H9 (cell line): ENCODE measurements at regions not wholly inside any gene's neighbourhood (a gene's known extent, or its start where the extent isn't known, plus 50 kb on each side); places are given as distances from the start of the nearest gene placed in this dataset.

Experiments
- DNase-seq: peaks from one replicate; pipeline ENCODE4 v3.0.0-alpha.2; 2017
- H2AFZ ChIP-seq: one replicate; pipeline ENCODE4 v1.6.1; 2013; ENCODE audit warnings: mild to moderate bottlenecking, low read length, control low read depth, moderate library complexity
- H2AK5ac ChIP-seq: 2 replicates; pipeline ENCODE4 v1.6.1; 2013; ENCODE audit warnings: low read length, control low read depth, mixed read lengths; ENCODE audit not compliant: insufficient read length
- H2BK120ac ChIP-seq: one replicate; pipeline ENCODE4 v1.6.1; 2013; ENCODE audit warnings: low read depth, mild to moderate bottlenecking, low read length, control low read depth, inconsistent platforms; ENCODE audit not compliant: poor library complexity, severe bottlenecking
- H2BK12ac ChIP-seq: 2 replicates; pipeline ENCODE4 v1.6.1; 2013; ENCODE audit warnings: low read length, control low read depth, mixed read lengths, low read depth; ENCODE audit not compliant: insufficient read length
- H2BK15ac ChIP-seq: 2 replicates; pipeline ENCODE4 v1.6.1; 2013; ENCODE audit warnings: low read depth, low read length, control low read depth
- H2BK20ac ChIP-seq: one replicate; pipeline ENCODE4 v1.6.1; 2013; ENCODE audit warnings: low read depth, mild to moderate bottlenecking, low read length, control low read depth, inconsistent platforms; ENCODE audit not compliant: poor library complexity, severe bottlenecking
- H2BK5ac ChIP-seq: 2 replicates; pipeline ENCODE4 v1.6.1; 2013; ENCODE audit warnings: low read length, control low read depth, mixed read lengths; ENCODE audit not compliant: insufficient read length
- H3K14ac ChIP-seq: 2 replicates; pipeline ENCODE4 v1.6.1; 2013; ENCODE audit warnings: low read length, control low read depth; ENCODE audit not compliant: insufficient read depth
- H3K18ac ChIP-seq: 2 replicates; pipeline ENCODE4 v1.6.1; 2013; ENCODE audit warnings: low read depth, mild to moderate bottlenecking, mixed read lengths, low read length, control low read depth; ENCODE audit not compliant: insufficient read length
- H3K23ac ChIP-seq: 2 replicates; pipeline ENCODE4 v1.6.1; 2013; ENCODE audit warnings: low read length, control low read depth, mixed read lengths, low read depth; ENCODE audit not compliant: insufficient read length
- H3K23me2 ChIP-seq: 2 replicates; pipeline ENCODE4 v1.6.1; 2013; ENCODE audit warnings: low read depth, mild to moderate bottlenecking, mixed read lengths, low read length, control low read depth; ENCODE audit not compliant: insufficient read length, poor library complexity, severe bottlenecking
- H3K27ac ChIP-seq: 2 replicates; pipeline ENCODE4 v1.5.1; 2013; ENCODE audit warnings: low read length, control low read depth, mixed read lengths, low read depth; ENCODE audit not compliant: insufficient read length
- H3K27me3 ChIP-seq: 2 replicates; pipeline ENCODE4 v1.6.1; 2013; ENCODE audit warnings: low read length, control low read depth, inconsistent platforms; ENCODE audit not compliant: insufficient read depth
- H3K4ac ChIP-seq: 2 replicates; pipeline ENCODE4 v1.6.1; 2013; ENCODE audit warnings: low read depth, mild to moderate bottlenecking, control low read depth, inconsistent platforms, low read length, moderate library complexity
- H3K4me1 ChIP-seq: 2 replicates; pipeline ENCODE4 v1.6.1; 2013; ENCODE audit warnings: low read length, control low read depth, inconsistent platforms; ENCODE audit not compliant: insufficient read depth
- H3K4me2 ChIP-seq: 2 replicates; pipeline ENCODE4 v1.6.1; 2013; ENCODE audit warnings: low read length, control low read depth, mixed read lengths; ENCODE audit not compliant: insufficient read length, insufficient read depth
- H3K56ac ChIP-seq: 2 replicates; pipeline ENCODE4 v1.6.1; 2013; ENCODE audit warnings: low read depth, mild to moderate bottlenecking, mixed read lengths, low read length, control low read depth; ENCODE audit not compliant: insufficient read length
- H3K79me1 ChIP-seq: 2 replicates; pipeline ENCODE4 v1.6.1; 2013; ENCODE audit warnings: low read depth, mild to moderate bottlenecking, moderate library complexity, low read length, control low read depth, inconsistent platforms; ENCODE audit not compliant: insufficient read depth, poor library complexity, severe bottlenecking
- H3K79me2 ChIP-seq: 2 replicates; pipeline ENCODE4 v1.6.1; 2013; ENCODE audit warnings: low read length, control low read depth, inconsistent platforms; ENCODE audit not compliant: insufficient read depth
- H3K9ac ChIP-seq: 2 replicates; pipeline ENCODE4 v1.6.1; 2013; ENCODE audit warnings: low read length, control low read depth, mixed read lengths; ENCODE audit not compliant: insufficient read length; ENCODE audit errors: extremely low read depth
- H3K9me3 ChIP-seq: one replicate; pipeline ENCODE4 v1.6.1; 2013; ENCODE audit warnings: low read depth, low read length, inconsistent platforms; ENCODE audit not compliant: control insufficient read depth
- H3T11ph ChIP-seq: one replicate; pipeline ENCODE4 v1.6.1; 2013; ENCODE audit warnings: mild to moderate bottlenecking, low read length, control low read depth, inconsistent platforms
- H4K20me1 ChIP-seq: one replicate; pipeline ENCODE4 v1.6.1; 2013; ENCODE audit not compliant: control insufficient read depth, insufficient read length, insufficient read depth
- H4K5ac ChIP-seq: 2 replicates; pipeline ENCODE4 v1.6.1; 2013; ENCODE audit warnings: low read depth, mild to moderate bottlenecking, mixed read lengths, low read length, control low read depth; ENCODE audit not compliant: insufficient read length
- H4K8ac ChIP-seq: replicated peaks from 2 replicates; pipeline ENCODE4 v1.6.1; 2013; ENCODE audit warnings: low read length, control low read depth, mixed read lengths, low read depth; ENCODE audit not compliant: insufficient read length
- H4K91ac ChIP-seq: 2 replicates; pipeline ENCODE4 v1.6.1; 2013; ENCODE audit warnings: low read depth, mild to moderate bottlenecking, moderate library complexity, mixed read lengths, low read length, control low read depth; ENCODE audit not compliant: insufficient read length
- H3K27ac Mint-ChIP-seq, 3 experiments: 2 replicates in 2 of 3; 3 replicates in 1 of 3; pipeline ENCODE4 v1.8.0; 2020 to 2021; ENCODE audit warnings: mixed read lengths in 3 of 3, mild to moderate bottlenecking in 1 of 3, moderate library complexity in 1 of 3
- H3K27me3 Mint-ChIP-seq: 2 replicates; pipeline ENCODE4 v1.8.0; 2021; ENCODE audit warnings: low read depth, mild to moderate bottlenecking, moderate library complexity, mixed read lengths
- H3K36me3 Mint-ChIP-seq, 3 experiments: 2 replicates in 2 of 3; 3 replicates in 1 of 3; pipeline ENCODE4 v1.8.0; 2020 to 2021; ENCODE audit warnings: low read depth in 3 of 3, mixed read lengths in 3 of 3; ENCODE audit not compliant: insufficient read depth in 1 of 3
- H3K4me1 Mint-ChIP-seq, 2 experiments: 2 replicates each; pipeline ENCODE4 v1.8.0; 2020; ENCODE audit warnings: mixed read lengths in 2 of 2
- H3K4me3 Mint-ChIP-seq, 2 experiments: 2 replicates in 1 of 2; 3 replicates in 1 of 2; pipeline ENCODE4 v1.8.0; 2020 to 2021; ENCODE audit warnings: mild to moderate bottlenecking in 2 of 2, mixed read lengths in 2 of 2, moderate library complexity in 1 of 2
- H3K9me3 Mint-ChIP-seq, 2 experiments: 2 replicates in 1 of 2; 3 replicates in 1 of 2; pipeline ENCODE4 v1.8.0; 2020; ENCODE audit warnings: mild to moderate bottlenecking in 2 of 2, mixed read lengths in 2 of 2, moderate library complexity in 1 of 2
- CTCF ChIP-seq: fragments of 200-600 bp; sonication (generic); conservative IDR thresholded peaks from 3 replicates; pipeline ENCODE4 v1.8.0; 2021; ENCODE audit warnings: antibody characterized with exemption, mild to moderate bottlenecking
- WGBS: extraction: QIAGEN DNeasy Blood & Tissue Kit; methylation state at CpG from one replicate; pipeline ENCODE4 v1.1.7; 2013; ENCODE audit warnings: missing lambda C conversion rate, low lambda C conversion rate, mixed read lengths; ENCODE audit not compliant: insufficient read length; ENCODE audit errors: extremely low coverage; 5-methylcytosine and 5-hydroxymethylcytosine counted together

- no peak overlapping the region for H3K27ac ChIP-seq
- H2BK5ac ChIP-seq, result no peak overlapping the region
- H3K9me3 ChIP-seq, result no peaks in the 10 kb centered on the region
- H3K4ac ChIP-seq, result no peak overlapping the region
- Mint-ChIP-seq H3K9me3 (no peaks in the 10 kb centered on the region; a peak in 1 of 5 replicates), H3K4me1 (no peaks in the 10 kb centered on the region), H3K27ac (no peak overlapping the region), H3K36me3 (no peaks in the 10 kb centered on the region), H3K4me3 (no peak overlapping the region), H3K27me3 (no peaks in the 10 kb centered on the region)
- no peak for DNase-seq
- H3K18ac ChIP-seq, result no peak overlapping the region
- H3K23ac ChIP-seq, result no peak overlapping the region
- no peak overlapping the region for H4K5ac ChIP-seq
- no peak for TF ChIP-seq CTCF
- H4K8ac ChIP-seq, result no peak overlapping the region
- H3K14ac ChIP-seq, result no peak overlapping the region
- WGBS, result no CpG with 5 or more reads among the region's 6 CpGs
- H3K27me3 ChIP-seq, result no peaks in the 10 kb centered on the region
- no peak overlapping the region for H2BK15ac ChIP-seq
- no peak overlapping the region for H3K9ac ChIP-seq
- H2BK20ac ChIP-seq, result no peak overlapping the region
- H2BK12ac ChIP-seq, result no peak overlapping the region
- no peaks in the 10 kb centered on the region for H3K79me2 ChIP-seq
- no peaks in the 10 kb centered on the region for H3K23me2 ChIP-seq
- H3T11ph ChIP-seq, result no peak overlapping the region
- H3K4me1 ChIP-seq, result no peaks in the 10 kb centered on the region
- H2AFZ ChIP-seq, result no peak overlapping the region
- no peaks in the 10 kb centered on the region for H4K20me1 ChIP-seq
- no peak overlapping the region for H3K56ac ChIP-seq
- no peak overlapping the region for H2BK120ac ChIP-seq
- H3K79me1 ChIP-seq, result no peaks in the 10 kb centered on the region
- no peak overlapping the region for H3K4me2 ChIP-seq
- no peak overlapping the region for H2AK5ac ChIP-seq
- H4K91ac ChIP-seq, result no peak overlapping the region
Measured at GRCh38 chr14:98503086-98503815, 768.7 kb downstream of the BCL11B start.
